HG03064 (cell line): ENCODE measurements at regions not wholly inside any gene's neighbourhood (a gene's known extent, or its start where the extent isn't known, plus 50 kb on each side); places are given as distances from the start of the nearest gene placed in this dataset.
"Not testable (repeated sequence)": the region's sequence is repeated elsewhere in the genome, so short reads cannot be mapped to it uniquely, and the experiment has no call there.

Source experiments
- ATAC-seq: cut with Tn5 transposase; IDR thresholded peaks from one replicate; pipeline ENCODE4 v1.9.1; 2021; ENCODE audit warnings: low read depth; ENCODE audit not compliant: unreplicated experiment

DNA sequence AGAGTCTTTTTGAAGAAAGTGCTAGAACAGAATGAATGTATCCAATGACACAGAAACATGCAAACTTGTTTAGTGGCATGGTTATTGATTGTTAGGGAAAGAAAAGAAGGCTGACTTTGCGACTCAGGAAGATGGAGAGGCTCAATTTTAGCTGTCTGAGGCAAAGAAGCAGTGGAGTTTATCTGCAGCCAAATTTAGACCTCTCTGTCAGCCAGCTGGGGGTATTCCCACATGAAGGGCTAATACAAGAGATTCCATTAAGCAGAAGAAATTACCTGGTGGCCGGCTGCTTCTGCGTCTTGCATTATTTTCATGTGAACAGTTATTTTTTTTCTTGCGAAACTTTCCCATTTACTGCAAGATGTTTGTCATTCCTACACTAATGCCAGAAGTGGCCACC is 240.2 kb upstream of the NBEA start:
- no peak for ATAC-seq

DNA sequence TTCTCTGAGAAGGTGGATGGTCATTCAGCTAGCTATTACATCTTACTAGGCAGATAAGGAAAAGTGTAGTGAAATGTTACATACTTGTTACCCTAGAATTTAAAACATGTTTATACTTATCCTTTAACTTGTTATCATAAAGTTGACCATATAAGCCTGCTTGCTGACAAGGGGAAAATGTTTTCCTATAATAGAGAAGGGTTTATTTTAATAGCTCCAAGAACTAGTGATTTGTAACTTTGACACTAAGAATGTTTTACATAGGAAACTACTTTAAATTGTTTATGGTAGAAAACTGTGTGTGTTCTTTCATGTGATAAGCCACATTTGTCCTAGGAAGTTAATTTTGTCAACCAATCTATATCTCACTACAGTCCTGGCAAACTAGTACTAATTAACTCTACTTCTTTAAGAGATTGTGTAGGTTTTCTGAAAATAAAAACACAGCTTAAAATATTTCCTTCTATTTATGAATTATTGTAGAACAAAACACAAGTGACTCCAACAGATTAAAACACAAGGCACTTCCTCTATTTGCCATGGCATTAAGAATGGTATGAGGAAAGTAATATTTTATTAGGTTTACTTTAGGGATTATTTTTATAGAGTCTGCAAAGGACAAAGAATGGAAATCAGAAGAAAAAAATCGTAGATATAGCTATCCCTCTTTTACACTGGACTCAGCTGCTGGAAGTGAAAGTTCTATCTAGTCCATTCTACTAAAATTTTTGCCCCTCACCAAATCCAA is 233.3 kb upstream of the NBEA start:
- ATAC-seq, result no peak

DNA sequence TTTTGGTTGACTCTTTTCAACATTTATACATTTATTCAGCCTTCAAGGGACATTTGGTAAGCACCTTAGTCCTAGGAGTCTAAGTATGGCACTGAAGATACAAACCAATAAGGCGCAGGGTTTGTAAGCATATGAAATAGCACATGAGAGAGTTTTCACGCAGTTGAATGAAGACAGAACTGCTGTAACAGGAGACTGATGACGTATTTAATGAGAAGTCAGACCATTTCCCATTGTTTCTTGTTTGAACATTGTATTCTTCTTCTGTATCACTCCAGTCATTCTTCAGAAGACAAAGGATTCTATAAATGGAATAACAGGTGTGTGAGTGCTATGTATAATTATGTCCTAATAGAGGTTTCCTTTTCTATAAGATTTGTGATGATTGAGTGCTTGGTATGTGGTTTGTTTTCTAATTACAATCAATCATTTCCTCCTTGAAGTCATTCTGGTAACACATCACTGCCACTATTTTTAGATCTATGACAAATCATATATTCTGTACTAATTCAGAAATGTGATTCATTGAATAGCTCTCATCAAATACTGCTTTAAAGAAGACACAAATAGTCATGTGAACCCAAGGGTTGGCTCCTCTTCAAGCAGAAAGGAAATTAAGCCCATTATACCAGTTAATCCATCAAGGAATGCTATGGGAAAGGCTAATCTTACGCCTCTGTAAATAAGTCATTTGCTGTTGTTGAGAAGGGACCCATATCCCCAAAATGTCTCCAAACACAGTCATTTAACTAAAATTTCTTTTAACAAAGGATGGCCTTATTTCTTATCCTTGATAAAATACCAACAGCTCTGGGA is 222.8 kb upstream of the NBEA start:
- ATAC-seq, result no peak

DNA sequence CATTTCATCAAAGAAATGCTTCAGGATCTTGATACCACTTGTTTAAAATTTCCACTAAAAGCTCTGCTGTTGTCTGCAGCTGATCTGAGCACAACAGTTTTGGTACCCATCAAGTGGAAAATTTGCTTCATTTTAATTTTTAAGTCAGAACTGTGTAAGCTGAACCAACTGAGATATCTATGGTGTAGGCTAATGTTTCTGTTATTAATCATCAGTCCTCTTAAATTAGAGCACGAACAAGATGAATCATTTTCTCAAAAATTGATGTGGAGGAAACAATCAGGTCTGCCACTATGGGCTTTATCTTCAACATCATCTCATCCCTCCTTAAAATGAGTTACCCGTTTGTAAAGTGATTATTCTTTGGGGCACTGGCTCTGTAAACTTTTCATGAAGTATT is 221.5 kb upstream of the NBEA start:
- ATAC-seq, result no peak

DNA sequence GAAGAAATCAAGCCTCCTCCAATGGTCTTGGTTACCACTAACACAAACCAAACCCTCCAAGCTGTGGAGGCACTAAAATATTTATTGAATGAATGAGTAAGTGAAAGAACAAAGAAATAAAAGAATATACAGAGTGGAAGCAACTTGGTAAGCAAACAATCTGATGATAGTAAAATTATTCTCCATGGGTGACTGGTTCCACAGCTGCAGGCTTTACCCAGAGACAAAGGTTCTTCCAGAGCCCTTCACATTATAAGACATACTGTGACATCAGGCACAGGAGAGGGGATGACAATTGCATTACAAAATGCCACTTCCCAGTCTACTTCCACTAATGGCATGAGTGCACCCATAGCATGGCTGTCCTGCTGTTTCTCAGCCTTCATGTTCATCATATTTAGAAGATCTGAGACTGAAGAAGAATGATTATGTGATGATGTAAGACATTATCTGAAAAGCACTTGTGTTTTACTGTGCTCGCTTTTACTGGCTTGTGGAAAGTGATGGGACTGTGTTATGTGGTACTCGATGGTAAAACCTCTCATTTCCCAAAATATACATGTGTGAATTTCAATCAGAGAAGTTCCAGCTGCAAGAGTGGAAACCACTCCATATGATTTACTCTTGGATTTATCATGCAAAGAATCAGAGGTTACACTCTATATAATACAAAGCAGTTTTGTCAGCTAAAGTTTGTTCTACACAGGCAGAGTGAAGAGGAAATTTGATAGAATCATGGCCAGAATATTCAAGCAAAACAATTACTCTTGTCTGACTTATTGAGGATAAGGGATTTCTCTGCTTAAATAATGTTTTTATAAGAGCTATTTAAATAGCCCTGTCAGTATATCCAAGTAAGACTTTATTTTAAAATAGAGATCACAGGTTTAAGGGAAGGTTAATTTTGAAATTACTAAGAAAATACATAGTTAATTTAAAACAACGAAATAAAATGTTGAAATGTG is 220.2 kb upstream of the NBEA start:
- ATAC-seq, result no peak

DNA sequence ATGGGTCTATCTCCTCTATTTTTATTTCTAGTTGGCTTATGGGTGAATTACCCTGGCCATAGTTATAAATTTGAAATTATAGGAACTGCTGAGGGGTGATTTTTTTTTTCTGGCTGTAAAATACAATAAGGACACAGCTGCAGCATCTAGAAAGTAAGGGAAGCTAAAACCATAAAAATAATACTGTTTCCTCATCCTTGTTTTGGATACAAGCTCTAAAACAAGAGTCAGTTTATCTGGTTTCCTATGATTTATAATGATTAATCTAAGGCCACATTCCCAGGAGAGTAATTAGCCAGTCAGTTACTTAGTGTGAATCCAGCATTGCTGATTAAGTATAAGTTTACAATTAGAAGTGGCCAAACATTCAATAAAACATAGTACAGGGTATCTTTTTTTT is 219.1 kb upstream of the NBEA start:
- ATAC-seq, result no peak

DNA sequence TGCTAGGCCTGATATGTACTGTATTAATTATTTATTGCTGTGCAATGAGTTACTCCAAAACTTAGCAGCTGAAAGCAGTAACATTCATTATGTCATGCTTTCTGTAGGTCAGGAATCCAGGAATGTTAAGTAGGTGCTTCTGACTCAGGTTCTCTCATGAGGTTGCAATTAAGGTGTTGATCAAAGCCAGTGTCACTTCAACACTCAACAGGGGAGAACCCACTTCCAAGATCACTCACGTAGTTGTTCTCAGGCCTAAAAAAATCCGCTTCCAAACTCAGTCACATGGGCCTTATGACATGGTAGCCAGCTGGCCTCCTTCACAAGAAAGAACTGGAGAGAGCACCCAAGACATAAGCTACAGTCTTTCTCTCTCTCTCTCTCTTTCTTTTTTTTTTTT is 211.1 kb upstream of the NBEA start:
- no peak for ATAC-seq

DNA sequence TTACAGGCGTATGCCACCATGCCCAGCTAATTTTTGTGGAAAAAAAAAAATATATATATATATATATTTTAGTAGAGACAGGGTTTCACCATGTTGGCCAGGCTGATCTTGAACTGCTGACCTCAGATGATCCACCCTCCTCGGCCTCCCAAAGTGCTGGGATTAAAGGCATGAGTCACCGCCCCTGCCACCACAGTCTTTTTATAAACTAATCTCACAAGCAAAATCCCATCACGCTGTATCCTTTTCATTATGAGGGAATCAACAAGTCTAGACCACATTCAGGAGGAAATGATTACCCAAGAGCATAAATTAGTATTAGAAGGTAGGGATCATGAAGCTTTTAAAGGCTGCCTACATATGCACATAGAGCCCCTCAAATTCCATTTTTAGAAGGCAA is 210.6 kb upstream of the NBEA start:
- no peak for ATAC-seq

DNA sequence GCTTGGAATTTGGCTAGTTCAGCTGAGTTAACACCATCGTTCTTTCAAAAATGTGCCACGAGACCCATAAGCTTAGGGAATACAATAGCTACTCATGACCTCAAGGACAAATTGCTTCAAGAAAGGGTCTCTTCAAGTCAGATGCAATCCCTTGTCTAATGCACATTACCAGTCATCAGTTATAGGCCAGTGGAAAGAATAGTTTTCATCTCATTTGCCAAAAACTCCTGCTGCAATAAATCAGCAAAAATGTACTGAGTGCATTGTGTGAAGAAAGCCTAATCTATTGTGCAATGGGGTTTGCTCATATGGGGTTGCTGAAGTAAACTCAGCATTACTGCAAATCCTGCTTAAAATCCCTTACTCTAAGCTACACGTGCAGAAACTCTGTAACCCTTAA is 208.3 kb upstream of the NBEA start:
- ATAC-seq, result no peak

DNA sequence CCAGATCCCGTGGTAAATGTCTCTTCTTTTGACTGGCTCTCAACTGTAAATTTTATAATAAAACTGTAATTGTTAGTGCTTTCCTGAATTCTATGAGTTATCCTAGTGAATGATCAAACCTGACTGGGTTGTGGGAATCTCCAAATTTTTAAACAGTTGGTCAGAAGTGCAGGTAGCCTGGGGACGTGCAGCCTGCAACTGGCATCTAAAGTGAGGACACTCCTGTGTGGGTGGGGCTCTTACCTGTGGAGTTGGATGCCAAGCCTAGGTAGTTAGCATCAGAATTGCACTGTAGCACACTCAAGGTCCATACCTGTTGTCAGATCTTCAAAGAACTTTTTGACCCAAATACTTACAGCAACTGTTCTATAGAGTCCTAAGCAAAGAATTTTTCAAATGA is 207.1 kb upstream of the NBEA start:
- no peak for ATAC-seq

DNA sequence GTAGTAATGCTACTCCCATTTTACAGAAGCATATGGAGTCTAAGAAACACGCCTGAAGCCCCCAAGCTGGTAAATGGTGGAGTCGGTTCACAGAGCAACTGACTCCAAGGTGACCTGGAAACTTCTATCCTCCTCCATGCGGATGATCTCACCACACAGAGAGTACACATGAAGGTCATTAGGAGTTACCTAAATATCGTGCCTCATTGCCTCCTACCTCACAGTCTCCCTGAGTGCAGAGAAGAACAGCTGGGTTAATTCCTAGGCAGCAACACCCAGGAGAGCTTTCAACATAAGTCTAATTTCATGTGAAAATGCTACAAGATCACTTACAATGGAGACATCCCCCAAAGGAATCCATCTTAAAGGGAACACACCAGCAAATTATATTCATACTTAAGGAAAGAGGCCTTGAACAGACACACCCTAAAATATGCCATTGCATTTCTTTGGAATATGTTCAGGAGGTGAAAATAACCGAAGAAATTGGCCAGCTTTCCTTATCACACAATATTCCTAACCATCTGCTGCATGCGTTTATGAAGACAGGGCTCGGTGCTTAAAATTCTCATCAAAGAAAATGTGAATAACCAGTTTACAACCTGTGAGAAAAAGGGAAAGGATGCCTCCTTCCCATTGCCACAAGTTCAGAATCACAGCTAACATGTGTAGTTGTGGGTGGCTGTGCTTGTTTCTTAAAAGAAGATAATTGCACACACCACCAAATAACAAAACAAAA is 203.6 kb upstream of the NBEA start:
- no peak for ATAC-seq

DNA sequence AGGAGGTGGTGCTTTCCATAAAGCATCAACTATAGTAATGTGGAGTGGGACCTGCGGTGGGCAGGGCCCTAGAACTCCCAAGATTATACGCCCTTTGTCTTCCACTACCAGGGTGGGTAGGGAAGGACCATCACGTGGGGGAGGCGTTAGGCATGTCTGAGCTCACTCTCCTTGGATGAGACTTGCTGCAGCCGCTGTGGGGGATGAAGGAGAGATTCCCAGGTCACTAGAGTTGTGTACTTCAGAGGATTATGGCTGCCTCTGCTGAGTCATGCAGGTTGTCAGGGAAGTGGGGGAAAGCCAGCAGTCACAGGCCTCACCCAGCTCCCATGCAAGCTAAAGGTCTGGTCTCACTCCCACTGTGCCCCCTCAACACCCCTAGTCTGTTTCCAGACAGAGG is 195.0 kb upstream of the NBEA start:
- not testable (repeated sequence) for ATAC-seq

DNA sequence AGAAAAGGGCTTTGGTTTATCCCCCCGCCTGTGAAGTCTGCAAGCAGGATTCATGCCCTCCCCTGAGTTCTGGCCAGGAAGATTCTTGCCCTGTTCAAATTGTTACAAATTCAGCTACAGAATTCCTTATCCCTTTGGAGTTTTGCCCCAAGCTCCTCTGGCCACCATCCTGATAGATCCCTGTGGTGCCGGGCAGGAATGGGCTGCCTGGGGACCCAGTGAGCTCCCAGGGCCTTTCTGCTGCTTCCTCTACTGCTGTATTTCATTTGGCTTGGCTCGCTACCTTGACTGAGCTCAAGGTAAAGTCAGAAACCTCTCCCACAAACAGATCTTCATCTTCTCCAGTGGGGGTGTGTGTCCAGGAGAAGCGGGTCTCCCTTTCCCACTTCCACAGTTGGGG is 194.6 kb upstream of the NBEA start:
- no peak for ATAC-seq

DNA sequence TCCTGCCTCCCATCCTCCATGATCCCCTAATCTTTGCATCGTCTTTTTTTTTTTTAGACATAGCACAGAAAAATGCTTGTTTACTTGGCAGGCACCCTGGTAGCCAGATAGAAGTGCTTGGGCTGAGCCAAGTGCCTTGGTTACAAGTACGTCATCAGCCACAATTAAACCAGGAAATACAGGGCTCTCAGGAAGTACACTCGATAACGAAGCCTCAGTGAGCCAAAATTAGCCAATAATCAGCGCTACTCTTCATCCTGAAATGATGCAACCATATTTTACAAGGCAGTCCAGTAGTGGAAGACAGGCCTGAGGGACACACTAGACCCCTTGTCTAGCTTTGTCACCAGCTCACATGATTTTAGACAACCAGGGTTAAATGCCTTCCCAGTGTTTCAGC is 194.0 kb upstream of the NBEA start:
- ATAC-seq, result no peak

DNA sequence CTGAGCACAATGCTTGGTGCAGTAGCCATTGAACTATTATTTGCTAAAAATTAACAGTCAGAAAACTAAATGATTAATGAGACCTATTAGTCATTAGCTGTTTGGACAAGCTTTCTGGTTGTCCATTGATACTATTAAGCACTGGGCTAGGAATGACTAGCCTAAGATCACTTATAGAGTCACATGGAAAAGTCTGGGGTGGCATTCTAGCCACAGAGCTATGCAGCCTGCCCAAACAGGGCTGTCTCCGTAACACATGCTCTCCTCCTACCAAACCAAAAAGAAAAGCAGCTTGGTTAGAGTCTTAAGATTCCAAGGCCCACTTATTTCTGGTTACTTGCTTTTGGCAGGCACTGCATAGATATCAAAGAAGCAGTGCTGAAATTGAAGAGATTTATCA is 193.5 kb upstream of the NBEA start:
- ATAC-seq, result no peak

DNA sequence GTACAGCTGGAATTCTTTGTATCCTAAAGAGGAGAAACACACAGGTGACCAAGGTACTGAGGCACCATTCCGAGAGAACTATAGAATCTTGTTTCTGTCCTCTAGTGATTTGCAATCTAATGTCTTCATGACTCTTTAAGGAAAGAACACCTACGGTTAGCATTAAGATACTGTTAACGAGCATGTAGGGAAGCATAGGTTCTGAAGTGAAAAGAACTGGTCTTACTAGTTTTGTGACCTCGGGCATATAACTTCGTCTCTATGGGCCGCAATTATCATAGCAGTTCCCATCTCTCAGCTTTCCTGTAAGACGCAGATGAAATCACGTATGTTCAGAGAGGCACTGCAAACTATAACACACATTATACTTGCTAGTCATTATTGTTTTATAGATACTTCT is 193.0 kb upstream of the NBEA start:
- no peak for ATAC-seq

DNA sequence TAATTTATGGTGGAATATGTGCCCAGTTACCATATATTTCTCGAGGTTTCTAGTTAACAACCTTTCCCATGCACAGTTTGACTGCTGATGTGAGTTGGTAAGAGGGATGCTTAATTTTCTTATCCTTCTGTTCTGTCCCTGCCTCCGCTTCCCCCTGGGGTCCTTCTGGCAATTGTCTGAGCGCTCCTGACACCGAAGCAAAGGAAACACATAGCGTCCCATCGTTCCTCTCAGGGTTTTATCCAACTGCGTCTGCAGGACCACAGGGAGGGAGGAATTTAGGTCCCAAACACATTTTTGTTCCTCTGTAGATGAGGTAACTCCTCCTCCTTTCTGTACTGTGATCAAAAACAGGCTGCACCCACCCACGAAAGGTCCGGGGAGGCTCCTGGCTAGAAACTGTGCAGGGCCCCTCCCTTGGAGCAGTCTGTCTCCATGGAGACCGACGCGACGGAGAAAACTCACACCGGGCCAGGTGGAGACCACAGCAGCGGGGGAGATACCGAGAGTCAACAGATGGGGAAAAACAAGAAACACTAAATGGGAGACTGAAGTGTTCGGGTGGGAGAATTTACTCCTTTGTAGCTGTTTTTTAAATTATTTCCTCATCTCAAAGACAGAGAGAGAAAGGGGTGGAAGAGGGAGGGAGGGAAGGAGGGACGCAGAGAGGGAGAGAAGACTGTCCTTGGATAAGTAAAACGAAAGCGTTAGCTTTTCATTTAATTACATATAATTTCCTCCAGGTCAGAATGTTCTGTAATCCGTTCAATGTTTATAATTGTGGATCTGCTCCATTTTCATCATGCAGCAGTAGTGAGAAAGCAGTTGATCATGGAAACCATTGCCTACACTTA is 191.8 kb upstream of the NBEA start:
- peak; percentile 48 for ATAC-seq

DNA sequence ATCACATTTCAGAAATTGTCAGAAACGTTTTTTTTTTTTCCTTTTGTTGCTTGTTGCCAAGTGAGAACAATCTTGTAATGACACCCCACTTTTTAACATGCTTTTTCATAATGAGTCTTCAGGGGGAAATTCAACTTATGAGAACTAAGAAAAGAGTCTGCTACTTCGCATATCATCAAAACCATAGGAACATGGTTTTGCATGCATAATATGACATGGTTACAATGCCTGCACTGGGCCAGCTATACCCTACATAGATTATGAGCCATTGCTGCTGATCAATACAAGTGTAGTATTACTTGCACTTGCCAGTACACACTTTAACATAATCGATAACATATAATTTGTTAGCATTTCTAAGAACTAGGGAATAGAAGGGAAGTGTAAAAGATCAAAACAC is 191.0 kb upstream of the NBEA start:
- ATAC-seq, result no peak

DNA sequence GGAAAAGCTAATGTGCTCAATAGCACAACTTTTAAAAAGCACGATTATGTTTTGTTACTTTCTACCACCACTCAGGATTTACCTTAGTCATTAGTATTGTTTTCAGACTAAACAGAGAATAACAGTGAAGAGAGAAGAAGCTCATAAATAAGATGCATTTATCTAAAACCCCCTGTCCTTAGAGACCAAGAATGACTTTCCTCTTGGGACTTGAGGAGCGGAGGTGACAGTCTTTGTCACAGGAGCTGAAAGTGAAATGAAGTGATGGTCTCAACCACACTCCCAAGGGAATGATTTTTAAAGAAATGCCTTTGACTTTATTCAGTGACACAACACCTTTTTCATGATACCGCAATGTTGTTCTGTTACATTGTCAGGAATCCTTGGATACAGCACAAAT is 190.6 kb upstream of the NBEA start:
- no peak for ATAC-seq
